HG02970 (cell line): ENCODE measurements at regions not wholly inside any gene's neighbourhood (a gene's known extent, or its start where the extent isn't known, plus 50 kb on each side); places are given as distances from the start of the nearest gene placed in this dataset.

Experiments used
- ATAC-seq: cut with Tn5 transposase; IDR thresholded peaks from one replicate; pipeline ENCODE4 v1.9.1; 2021; ENCODE audit warnings: mild to moderate bottlenecking, moderate library complexity, moderate number of reproducible peaks; ENCODE audit not compliant: unreplicated experiment, low FRiP score

DNA sequence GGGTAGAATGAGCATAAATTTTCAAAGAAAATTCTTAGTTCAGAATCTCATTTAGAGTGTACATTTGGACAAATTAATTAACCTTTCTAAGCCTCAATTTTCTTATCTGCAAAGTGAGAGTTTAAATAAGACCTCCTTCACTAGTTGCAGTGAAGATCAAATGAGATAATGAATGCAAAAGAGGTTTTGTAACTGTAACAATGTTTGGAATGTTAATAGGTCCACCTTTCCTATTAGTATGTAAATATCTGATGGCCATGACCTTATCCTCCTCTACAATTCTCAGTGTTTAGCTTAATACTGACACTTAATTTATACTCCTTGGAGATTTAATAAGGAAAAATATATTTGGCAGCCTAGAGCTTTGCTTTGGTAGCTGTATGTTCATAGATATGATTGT lies 138.8 kb downstream of the GABRG1 start:
- ATAC-seq = no peak

DNA sequence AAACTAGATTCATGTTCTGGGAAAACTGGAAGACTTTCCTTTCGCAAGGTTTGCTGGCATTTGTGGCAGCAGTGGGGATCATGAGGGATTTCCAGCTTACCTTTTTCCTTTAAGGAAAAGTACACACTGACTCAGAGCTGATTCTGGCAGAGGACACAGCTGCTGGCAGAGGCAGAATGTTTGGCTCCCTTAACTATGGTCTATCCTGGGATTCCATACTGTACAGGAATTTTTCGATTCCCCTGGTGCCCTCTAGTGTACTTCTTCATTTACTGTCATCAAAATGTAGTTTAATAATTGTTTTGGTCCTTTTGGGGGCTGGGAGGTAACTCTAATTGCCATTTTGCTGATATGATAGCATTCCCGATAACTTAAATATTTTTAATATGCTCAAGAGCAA lies 152.7 kb downstream of the GABRG1 start:
- no peak for ATAC-seq

- ATAC-seq = no peak
Observed at GRCh38 chr4:45957353-45957752, 166.5 kb downstream of the GABRG1 start.

DNA sequence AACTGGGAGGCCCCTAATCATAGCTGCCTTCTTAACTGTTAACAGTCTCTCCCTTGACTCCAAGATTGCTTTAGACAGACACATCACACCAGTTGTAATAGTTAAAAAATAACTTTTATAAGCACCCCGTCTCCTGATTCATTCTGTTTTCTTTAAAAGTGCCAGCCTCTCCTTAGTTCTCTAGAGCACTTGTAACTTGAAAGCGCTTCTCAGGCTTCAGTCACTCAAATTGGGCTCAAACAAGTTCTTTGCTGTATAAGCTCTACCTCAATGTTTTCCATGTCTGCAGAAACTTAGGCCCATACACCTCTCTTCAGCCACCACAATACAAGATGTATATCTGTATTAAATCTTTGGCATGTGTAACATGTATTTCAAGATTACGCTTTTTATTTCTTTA lies 169.6 kb downstream of the GABRG1 start:
- no peak for ATAC-seq

DNA sequence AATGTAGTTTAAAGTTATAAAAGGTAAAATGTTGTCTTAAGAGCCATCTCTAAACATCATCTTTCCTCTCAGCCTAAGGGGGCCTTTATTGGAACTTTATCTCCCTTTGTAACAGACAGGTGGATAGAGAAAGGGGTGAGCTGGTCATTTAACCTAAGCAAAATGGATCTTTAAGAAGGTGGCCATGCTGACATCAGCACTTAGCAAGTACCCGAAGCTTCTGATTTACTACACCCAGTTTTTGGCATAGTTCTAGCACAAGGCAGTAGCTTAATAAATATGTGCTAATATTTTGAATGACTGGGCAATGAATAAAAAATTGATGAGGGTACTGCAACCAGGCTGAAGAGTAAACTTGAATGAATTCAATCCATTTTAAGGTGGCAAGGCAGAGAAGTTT lies 172.7 kb downstream of the GABRG1 start:
- ATAC-seq = no peak

- no peak for ATAC-seq
Observed at GRCh38 chr4:45946699-45947098, 177.2 kb downstream of the GABRG1 start.

- no peak for ATAC-seq
Observed at GRCh38 chr4:45944000-45944399, 179.9 kb downstream of the GABRG1 start.

DNA sequence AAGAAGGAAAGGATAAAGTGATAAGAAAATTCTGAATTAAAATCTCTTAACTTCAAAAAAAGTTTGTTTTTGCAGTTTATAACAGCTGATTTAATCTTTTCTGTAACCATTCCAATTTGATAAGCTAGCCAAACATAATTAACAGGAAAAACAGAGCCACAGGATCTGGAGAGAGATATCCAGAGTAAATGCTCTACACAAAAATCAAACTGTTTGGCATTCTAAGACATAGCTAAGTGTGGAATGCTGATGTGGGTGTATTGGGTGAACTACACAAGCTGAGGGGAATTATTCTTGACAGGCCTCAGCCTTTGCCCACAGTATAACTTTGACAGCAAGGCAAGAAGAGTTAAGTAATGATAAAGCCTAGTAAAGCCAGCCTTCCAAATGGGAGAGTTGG lies 184.8 kb downstream of the GABRG1 start:
- ATAC-seq = no peak

- ATAC-seq = no peak
Observed at GRCh38 chr4:45931154-45931553, 192.7 kb downstream of the GABRG1 start.

DNA sequence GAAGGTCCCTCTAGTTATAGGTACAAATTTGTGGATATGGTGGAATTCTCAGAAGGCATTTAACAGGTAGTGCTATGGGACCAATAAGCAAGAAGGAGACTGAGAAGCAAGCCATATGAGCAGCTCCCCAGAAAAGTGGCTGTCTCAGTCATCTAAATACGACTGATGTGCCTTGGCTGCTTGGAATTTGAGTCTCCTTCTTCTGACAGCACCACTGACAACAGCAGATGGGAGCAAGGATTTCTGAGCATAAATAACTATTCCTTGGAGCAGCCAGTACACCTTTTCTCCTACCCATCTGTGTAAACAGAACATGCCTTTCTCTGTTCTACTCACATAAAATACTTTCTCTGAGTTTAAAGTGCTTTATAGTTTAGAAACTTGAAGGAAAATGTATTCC lies 196.2 kb downstream of the GABRG1 start:
- no peak for ATAC-seq

GRCh38 chr4:45925809-45926208 lies 198.0 kb downstream of the GABRG1 start:
- ATAC-seq = no peak

GRCh38 chr4:45920861-45921260 lies 203.0 kb downstream of the GABRG1 start:
- no peak for ATAC-seq

DNA sequence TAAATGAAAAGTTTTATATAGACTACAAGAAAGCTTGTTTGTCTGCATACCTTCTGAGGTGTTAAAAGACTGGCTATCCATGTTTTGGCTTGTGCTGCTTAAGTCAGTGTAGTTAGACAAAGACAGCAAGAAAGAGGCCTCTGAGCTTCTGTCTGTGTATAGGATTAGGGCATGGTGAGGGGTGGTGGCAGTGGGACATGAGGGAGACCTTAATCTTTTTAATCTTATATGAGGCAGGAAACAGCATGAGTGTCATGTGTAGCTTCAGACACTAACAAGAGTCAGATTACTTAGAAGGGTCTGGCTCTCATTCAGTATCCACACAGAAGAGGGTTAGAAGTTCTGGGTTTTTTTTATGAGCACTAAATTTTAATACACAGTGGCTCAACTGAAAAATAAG lies 213.3 kb downstream of the GABRG1 start:
- ATAC-seq = no peak

- no peak for ATAC-seq
Observed at GRCh38 chr4:45897946-45898585, 225.8 kb downstream of the GABRG1 start.

DNA sequence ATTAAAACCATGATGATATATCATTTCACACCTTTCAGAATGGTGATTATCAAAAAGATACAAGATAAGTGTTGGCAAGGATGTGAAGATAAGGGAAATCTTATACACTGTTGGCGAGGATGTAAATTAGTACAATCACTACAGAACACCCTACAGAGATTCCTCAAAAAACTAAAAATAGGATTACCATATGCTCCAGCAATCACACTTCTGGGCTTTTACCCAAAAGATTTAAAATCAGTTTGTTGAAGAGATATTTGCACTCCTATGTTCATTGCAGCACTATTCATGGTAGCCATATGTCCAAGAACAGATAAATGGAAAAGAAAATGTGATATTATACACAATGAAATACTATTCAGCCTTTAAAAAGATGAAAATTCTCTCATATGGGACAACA lies 240.4 kb downstream of the GABRG1 start:
- ATAC-seq = no peak

GRCh38 chr4:45876235-45876890 lies 247.5 kb downstream of the GABRG1 start:
- ATAC-seq = no peak

DNA sequence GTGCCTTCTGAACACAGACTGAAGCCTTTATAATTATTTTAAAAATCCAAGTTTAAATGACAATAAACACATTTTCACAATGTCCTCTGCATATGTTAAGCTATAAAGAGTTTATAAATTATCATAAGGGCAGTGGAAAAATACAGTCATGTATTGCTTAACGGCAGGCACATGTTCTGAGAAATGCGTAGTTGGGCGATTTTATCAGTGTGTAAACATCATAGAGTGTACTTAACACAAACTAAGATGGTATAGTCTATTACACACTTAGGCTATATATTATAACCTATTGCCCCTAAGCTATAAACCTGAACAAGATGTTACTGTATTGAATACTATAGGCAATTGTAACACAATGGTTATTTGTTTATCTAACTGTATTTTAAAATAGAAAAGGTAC lies 254.7 kb downstream of the GABRG1 start:
- ATAC-seq = no peak

DNA sequence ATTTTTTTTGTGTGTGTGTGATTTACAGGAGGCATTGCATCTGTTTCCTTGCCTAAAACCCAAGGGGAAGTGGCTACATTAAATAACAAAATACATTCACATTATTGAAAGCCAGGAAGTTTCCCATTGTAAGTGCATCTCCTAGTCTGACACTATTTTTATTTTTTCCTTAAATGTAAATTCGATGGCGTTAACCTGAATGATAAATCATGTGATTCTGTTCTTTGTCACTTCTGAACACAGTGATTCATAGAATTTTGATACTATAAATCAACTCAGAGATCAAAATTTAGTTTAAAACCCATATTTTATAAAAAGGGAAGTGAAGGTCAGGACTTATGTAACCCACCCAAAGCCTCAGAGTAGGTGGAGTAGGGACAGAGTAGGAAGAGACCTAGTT lies 258.1 kb downstream of the GABRG1 start:
- no peak for ATAC-seq

GRCh38 chr4:45855857-45856256 lies 268.0 kb downstream of the GABRG1 start:
- no peak for ATAC-seq

DNA sequence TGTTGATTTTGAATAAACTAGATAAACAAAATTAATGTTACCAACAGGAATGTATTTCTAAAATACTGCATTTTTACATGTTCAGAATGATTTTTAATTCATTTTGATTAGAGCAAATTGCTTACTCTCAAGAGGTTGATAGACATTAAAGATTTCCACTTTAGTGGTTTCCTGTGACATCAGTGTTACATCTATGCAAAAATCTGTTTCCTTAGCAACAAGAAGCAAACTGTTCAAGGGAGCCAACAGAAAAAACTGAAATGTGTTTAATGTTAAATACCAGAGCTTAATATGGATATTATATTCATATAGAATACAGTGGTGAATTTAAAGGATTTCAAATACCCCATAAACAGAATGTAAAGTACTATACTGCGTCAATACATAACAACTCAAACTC lies 277.8 kb downstream of the GABRG1 start:
- no peak for ATAC-seq

DNA sequence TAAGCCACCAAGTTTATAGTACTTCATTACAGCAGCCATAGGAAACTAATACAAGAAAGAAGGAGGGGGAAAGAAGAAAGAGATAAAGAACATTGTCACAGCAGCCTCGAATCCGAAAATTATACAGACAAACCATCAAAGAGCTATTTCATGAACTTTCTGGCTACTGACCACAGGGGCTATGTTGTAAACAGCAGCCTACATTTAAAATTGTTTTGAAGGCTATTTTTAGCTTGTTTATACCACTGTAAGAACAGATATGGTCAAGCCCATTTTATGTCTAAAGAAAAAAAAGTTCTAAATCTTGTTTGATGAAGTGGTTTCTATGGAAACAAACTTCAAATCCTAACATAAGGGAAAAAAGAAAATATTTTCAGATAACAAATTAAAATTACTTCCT lies 282.1 kb downstream of the GABRG1 start:
- no peak for ATAC-seq

DNA sequence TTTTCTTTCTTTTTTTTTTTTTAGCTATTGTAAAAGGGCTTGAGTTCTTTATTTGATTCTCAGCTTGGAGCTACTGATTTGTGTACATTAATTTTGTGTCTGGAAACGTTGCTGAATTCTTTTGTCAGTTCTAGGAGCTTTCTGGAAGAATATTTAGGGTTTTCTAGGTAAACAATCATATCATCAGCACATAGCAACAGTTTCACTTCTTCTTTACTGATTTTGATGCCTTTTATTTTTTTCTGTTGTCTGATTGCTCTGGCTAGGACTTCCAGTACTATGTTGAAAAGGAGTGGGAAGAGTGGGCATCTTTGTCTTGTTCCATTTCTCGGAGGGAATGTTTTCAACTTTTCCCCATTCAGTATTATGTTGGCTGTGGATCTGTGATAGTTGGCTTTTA lies 292.2 kb downstream of the GABRG1 start:
- ATAC-seq = no peak

- no peak for ATAC-seq
Observed at GRCh38 chr4:45803994-45804393, 319.9 kb downstream of the GABRG1 start.
